NCI-H748 treated with DMSO at 0.1 percent for 48 hours (cell line): ENCODE measurements at regions not wholly inside any gene's neighbourhood (a gene's known extent, or its start where the extent isn't known, plus 50 kb on each side); places are given as distances from the start of the nearest gene placed in this dataset.
"Not testable (repeated sequence)": the region's sequence is repeated elsewhere in the genome, so short reads cannot be mapped to it uniquely, and the experiment has no call there.

Experiments used
- DNase-seq: peaks from one replicate; lab custom pipeline; 2025; lab: John Stamatoyannopoulos, UW

DNA sequence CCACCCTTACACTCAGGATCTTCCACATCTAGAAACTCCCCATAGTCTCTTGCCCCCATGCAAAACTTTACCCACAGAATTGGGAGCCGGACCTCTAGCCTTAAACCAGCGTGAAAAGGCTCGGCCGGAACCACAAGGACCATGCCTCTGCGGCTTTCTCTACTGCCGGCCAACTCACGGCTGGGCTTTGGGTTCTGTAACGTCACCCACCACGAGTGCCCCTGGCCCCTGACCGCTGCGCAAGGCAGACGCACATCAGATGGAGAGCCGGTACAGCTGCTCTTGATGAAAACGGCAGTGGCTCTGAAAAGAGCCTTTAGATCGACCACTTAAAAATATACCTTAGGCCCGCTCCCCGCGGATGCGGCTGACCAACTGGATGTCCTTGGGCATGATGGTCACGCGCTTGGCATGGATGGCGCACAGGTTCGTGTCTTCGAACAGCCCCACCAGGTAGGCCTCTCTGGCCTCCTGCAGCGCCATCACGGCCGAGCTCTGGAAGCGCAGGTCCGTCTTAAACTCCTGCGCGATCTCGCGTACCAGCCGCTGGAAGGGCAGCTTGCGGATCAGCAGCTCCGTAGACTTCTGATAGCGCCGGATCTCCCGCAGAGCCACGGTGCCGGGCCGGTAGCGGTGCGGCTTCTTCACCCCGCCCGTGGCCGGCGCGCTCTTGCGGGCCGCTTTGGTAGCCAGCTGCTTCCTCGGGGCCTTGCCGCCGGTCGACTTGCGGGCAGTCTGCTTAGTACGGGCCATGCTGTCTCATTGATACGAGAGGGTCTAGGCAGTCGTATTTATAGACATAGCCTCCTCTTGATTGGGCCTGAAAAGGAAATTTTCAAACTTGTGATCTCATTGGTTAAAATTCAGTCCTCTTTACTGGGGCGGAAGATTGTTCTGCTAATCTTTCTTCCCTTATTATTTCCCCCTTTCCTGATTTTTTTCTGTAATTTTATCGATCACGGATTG lies 66.3 kb downstream of the FAM72C start:
- DNase-seq, result not testable (repeated sequence)

DNA sequence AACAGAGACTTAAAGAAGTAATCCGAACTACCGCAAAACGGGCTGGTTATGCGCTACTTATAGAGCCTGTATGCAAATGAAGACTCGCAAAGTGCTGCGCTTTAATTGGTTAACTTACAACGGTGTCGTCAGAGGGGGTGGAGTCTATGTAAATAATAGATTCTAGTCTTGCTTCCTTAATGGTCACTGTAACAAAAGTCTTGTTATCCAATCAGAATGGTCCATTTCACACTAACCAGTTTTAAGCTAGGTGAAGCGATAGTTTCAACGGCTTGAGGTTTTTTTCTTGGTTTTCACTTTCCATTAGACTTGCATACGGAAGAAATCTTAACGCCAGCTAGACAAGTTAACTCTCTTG lies 67.2 kb downstream of the FAM72C start:
- not testable (repeated sequence) for DNase-seq

DNA sequence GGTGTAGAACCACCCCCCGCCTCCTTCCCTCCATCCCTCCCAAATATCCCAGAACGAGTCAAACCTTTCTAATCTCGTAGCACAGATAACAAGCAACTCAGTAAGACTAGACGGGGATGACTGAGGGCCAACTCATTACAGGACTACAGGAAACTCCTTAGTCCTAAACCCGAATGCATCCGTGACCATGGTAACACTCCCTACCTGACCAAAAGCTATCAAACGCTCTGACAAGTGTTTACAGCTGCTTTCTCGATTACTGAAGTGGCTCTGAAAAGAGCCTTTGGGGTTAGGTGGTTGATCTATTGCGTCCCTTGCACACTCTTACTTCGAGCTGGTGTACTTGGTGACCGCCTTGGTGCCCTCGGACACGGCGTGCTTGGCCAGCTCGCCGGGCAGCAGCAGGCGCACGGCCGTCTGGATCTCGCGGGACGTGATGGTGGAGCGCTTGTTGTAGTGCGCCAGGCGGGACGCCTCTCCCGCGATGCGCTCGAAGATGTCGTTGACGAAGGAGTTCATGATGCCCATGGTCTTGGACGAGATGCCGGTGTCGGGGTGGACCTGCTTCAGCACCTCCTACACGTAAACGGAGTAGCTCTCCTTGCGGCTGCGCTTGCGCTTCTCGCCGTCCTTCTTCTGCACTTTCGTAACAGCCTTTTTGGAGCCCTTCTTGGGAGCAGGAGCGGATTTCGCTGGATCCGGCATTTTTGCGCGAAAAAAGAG lies 67.7 kb downstream of the FAM72C start:
- DNase-seq, result not testable (repeated sequence)

DNA sequence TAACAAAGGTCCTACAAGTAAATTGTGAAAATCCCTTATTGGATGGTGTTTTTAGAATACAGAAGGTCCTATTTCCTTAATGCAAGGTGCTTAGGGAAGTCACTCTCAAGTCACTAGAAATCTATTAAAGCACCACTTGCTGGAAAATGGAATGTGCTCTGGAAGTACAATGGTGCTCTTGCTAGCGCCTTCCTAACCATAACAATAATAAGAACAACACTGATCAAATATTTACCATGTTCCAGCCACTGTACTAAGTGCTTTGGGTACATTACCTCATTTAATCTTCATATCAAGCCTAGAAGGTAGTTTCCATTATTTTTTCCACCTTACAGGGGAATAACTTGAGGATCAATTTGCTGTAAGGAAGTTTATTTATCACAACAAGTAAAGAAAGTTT lies 75.4 kb downstream of the FAM72C start:
- not testable (repeated sequence) for DNase-seq

DNA sequence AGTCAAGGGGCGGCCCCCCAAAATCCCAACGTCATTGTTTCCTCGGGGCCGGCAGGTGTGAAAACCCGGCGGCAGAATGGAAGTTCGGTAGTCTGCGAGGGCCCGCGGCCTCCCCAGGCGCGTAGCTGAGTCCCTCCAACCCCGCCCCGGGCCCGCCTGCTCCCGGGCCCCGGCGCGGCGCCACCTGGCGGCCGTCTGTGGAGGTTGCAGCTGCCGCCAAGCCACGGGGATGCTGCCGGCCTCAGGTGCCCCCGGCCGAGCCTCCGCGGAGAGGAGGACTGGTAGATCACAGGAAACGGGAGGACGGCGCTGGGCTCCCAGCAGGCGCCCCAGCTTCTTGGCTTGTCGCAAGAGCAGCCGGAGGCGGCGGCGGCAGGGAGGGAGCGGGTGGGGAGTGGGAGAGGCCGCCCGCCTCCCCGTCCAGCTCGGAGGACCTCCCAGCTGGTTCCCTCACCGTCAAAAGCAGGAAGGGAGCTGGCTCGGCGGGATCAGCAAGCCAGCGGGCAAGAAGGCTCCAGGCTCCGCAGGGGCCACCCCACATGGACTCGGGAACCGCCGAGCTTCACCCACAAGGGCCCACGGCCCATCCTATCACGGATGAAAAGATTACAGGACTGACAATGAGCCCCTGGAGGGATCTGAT lies 86.7 kb downstream of the FAM72C start:
- DNase-seq, result not testable (repeated sequence)

GRCh38 chr1:143884532-143884931 lies 87.3 kb downstream of the FAM72C start:
- DNase-seq, result not testable (repeated sequence)

DNA sequence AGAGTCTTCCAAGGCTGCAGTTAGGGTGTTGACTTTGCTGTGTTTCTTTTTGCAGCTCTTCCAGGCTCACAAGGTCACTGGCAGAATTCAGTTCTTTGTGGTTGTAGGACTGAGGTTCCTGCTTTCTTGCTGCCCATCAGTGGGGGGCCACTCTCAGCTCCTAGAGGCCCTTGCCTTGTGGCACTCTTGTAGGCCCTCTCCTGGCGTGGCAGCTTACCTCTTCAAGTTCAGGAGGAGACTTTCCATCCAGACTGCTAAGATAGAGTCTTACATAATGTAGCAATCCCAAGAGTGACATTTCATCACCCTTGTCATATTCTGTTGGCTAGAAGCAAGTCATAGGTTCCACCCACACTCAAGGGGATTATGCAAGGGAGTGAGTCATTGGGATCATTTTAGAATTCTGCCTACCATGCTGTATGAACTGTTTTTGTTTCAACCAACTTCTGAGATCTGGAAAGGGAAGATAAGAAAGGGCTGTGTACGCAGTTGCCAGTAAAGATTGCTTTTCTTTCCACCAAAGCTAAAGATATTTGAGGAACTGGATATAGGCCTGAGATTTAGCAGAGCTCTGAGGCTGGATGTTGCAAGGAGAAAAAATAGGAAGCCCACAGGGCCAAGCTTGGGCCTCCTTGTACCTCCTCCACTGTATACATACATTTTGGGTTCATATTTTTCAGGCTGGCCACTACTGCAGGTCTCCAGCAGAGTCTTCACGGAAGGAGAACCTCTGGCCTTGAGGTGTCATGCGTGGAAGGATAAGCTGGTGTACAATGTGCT lies 91.8 kb downstream of the FAM72C start:
- not testable (repeated sequence) for DNase-seq

DNA sequence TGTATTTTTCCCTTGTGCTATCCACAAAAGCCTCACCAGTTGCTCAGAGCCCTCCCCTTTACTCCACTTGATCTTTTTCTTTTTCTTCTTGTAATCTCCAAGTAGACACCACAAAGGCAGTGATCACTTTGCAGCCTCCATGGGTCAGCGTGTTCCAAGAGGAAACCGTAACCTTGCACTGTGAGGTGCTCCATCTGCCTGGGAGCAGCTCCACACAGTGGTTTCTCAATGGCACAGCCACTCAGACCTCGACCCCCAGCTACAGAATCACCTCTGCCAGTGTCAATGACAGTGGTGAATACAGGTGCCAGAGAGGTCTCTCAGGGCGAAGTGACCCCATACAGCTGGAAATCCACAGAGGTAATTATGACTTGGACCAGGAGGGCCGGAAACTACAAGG lies 95.8 kb downstream of the FAM72C start:
- not testable (repeated sequence) for DNase-seq

GRCh38 chr1:143874625-143875024 lies 97.2 kb downstream of the FAM72C start:
- not testable (repeated sequence) for DNase-seq

DNA sequence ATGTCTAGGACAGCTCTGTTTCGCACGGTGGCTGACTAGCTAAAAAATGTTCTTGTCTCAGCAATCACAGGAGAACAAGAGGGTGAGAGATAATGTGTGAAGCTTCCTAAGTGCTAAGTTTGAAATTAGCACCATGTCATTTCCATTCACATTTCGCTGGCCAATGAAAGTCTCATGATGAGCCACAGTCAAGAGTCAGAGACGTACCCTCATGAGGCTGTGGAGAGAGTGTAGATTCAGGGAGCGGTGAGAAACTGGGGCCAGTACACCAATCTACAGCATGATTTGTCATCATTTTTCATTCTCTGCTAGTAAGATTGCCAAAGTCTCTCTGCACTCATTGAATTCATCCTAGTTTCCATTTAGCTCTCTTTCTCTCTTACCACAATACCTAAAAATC lies 98.1 kb downstream of the FAM72C start:
- not testable (repeated sequence) for DNase-seq

GRCh38 chr1:143870388-143870787 lies 101.4 kb downstream of the FAM72C start:
- DNase-seq, result not testable (repeated sequence)

GRCh38 chr1:143867590-143868220 lies 104.1 kb downstream of the FAM72C start:
- DNase-seq, result not testable (repeated sequence)

- DNase-seq, result not testable (repeated sequence)
These were observed 107.8 kb downstream of the FAM72C start for GRCh38 chr1:143863901-143864520.

DNA sequence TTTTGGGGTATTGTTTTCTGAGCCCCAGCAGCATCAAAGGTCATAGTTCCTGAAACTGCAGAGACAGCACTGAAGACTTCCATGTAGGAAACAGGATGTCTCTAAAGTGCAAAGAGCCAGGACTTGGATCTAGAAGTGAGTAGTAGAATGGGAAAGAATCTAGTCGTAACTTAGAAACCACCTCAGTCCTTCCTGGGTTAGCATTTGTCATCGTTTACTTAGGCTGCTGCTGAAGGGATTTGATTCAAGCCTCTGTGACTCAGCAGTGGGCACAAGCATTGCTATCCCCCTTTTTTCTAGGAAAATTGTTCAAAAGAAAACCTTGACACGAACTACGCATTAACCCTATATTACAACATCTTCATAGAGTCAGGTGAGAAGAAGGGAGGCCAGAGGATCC lies 109.1 kb downstream of the FAM72C start:
- DNase-seq, result not testable (repeated sequence)

DNA sequence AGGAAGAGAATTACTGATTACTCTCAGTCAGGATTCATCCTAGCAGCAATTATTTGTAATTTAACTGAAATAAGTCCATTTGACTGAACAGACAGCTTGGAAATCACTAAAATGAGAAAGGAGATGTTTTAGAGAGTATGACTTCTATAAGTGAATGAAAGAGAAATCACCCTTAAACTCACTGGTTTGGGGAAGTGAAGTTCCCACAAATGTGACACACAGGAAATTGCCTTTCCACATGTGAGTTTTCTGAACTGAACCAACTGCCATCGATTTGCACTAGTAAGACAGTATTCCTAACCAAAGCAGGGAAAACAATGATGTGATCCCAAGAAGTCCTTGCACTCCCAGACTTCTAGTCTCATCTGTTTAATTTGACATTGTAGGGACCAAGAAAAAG lies 110.5 kb downstream of the FAM72C start:
- not testable (repeated sequence) for DNase-seq

DNA sequence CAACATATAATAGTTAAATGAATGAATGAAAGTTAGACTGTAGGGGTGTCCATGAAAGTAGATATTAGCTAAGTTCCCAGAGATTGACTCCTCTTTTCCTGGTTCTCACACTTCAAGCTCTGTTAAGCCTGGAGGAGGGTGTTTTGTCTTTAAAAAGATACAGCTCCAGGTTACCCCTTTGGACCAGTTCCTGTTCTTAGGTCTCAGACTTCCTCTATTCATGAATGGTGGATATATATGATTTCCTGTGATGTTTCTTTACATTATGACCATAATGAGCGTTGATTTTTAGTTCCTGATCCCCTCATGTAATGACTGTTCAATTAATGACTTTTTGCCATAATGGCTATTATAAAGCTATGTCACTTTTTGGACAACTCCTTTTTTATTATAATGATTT lies 115.9 kb downstream of the FAM72C start:
- DNase-seq, result not testable (repeated sequence)

- DNase-seq, result not testable (repeated sequence)
These were observed 117.7 kb downstream of the FAM72C start for GRCh38 chr1:143854069-143854468.

GRCh38 chr1:143850637-143851036 lies 121.1 kb downstream of the FAM72C start:
- not testable (repeated sequence) for DNase-seq

DNA sequence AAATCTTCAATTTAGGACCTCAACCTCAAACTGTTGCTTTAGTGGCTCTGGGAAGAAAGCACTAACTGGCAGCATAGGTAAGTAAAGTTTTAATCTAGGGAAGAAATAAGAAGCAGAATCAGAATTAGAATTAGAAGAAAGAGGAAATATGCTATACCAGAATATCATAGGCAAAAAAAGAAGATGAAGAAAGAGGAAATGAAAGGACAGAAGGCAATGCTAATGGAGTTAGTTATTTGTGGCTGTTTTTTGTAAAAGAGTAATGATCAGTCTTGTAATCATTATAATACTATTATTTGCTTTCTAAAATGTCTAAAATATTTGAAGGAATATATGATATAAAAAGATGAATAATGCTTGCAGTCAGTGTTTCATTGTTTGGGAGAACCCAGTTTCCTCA lies 122.9 kb downstream of the FAM72C start:
- DNase-seq, result not testable (repeated sequence)

GRCh38 chr1:143845193-143845592 lies 126.6 kb downstream of the FAM72C start:
- not testable (repeated sequence) for DNase-seq

GRCh38 chr1:143842058-143842457 lies 129.7 kb downstream of the FAM72C start:
- not testable (repeated sequence) for DNase-seq
